A673 (cell line): ENCODE measurements at regions not wholly inside any gene's neighbourhood (a gene's known extent, or its start where the extent isn't known, plus 50 kb on each side); places are given as distances from the start of the nearest gene placed in this dataset.
"Not testable (repeated sequence)": the region's sequence is repeated elsewhere in the genome, so short reads cannot be mapped to it uniquely, and the experiment has no call there.

Experiments used
- BruUV-seq: library from RNA; stranded (reverse); fragments of 400-500 nt; replicated peaks from 2 replicates; lab custom pipeline; 2021; lab: Mats Ljungman, UMichigan
- CTCF ChIA-PET: fragments of 300-600 bp; sonication (Branson Sonifier 250); formaldehyde crosslinking; loops from one replicate; lab custom pipeline; 2022; ENCODE audit warnings: antibody characterized with exemption; lab: Charles Lee
- POLR2A ChIA-PET: fragments of 300-600 bp; sonication (Branson Sonifier 250); formaldehyde crosslinking; loops from one replicate; lab custom pipeline; 2022; ENCODE audit warnings: antibody characterized with exemption; ENCODE audit not compliant: low non-redundant PET; lab: Charles Lee
- DNase-seq: peaks from one replicate; pipeline ENCODE4 v3.0.0-alpha.2; 2015; ENCODE audit warnings: low spot score
- H3K27ac ChIP-seq: fragments of 200-600 bp; sonication (generic); 2 replicates; pipeline ENCODE4 v1.5.1; 2016; ENCODE audit warnings: mixed run types, low read depth, mild to moderate bottlenecking, mixed read lengths, antibody characterized with exemption, low read length; ENCODE audit not compliant: poor library complexity, severe bottlenecking
- H3K27me3 ChIP-seq: fragments of 200-600 bp; sonication (generic); replicated peaks from 2 replicates; pipeline ENCODE4 v1.6.1; 2017; ENCODE audit warnings: mixed run types, low read depth, mild to moderate bottlenecking, mixed read lengths, antibody characterized with exemption, low read length; ENCODE audit not compliant: insufficient read depth, poor library complexity
- H3K36me3 ChIP-seq: fragments of 200-600 bp; sonication (generic); 2 replicates; pipeline ENCODE4 v1.6.1; 2016; ENCODE audit warnings: mixed run types, mild to moderate bottlenecking, mixed read lengths, antibody characterized with exemption, low read length; ENCODE audit not compliant: insufficient read depth, poor library complexity, severe bottlenecking
- H3K4me1 ChIP-seq: fragments of 200-600 bp; sonication (generic); 2 replicates; pipeline ENCODE4 v1.6.1; 2017; ENCODE audit warnings: mixed run types, mild to moderate bottlenecking, mixed read lengths, antibody characterized with exemption, low read length; ENCODE audit not compliant: insufficient read depth, poor library complexity, severe bottlenecking
- H3K4me3 ChIP-seq: fragments of 200-600 bp; sonication (generic); 2 replicates; pipeline ENCODE4 v1.5.1; 2016; ENCODE audit warnings: low read depth, mixed run types, mild to moderate bottlenecking, mixed read lengths, low read length; ENCODE audit not compliant: poor library complexity, severe bottlenecking
- H3K9me3 ChIP-seq: fragments of 200-600 bp; sonication (generic); 2 replicates; pipeline ENCODE4 v1.6.1; 2016; ENCODE audit warnings: mixed run types, low read depth, mild to moderate bottlenecking, mixed read lengths, antibody characterized with exemption, low read length; ENCODE audit not compliant: poor library complexity, severe bottlenecking
- EZH2 ChIP-seq: fragments of 200-600 bp; sonication (generic); IDR thresholded peaks from 2 replicates; pipeline ENCODE4 v1.6.1; 2017; ENCODE audit warnings: borderline replicate concordance, low read depth, mild to moderate bottlenecking, mixed read lengths, antibody characterized with exemption, low read length; ENCODE audit not compliant: poor library complexity, severe bottlenecking
- intact Hi-C: fragments of 100-400 bp; cut with micrococcal nuclease; formaldehyde crosslinking; loops from one replicate; pipeline ENCODE4 v1.10.0; 2022; ENCODE audit not compliant: unreplicated experiment
- TF ChIP-seq, protein P1 (sequence below): fragments of 300-800, 200-600 bp; sonication (generic); conservative IDR thresholded peaks from 2 replicates; pipeline ENCODE4 v1.5.1; 2017; ENCODE audit warnings: low read depth, mild to moderate bottlenecking, antibody characterized with exemption, low read length, moderate library complexity, mixed read lengths

GRCh38 chr1:65082346-65083040, 65.5 kb upstream of the AK4 start:
- no peaks in the 10 kb centered on the region for H3K36me3 ChIP-seq
- BruUV-seq = no TSS peak
- intact Hi-C loops = no loop called here
- no peak for DNase-seq
- H3K27me3 ChIP-seq = no peaks in the 10 kb centered on the region
- TF ChIP-seq, protein P1, sequence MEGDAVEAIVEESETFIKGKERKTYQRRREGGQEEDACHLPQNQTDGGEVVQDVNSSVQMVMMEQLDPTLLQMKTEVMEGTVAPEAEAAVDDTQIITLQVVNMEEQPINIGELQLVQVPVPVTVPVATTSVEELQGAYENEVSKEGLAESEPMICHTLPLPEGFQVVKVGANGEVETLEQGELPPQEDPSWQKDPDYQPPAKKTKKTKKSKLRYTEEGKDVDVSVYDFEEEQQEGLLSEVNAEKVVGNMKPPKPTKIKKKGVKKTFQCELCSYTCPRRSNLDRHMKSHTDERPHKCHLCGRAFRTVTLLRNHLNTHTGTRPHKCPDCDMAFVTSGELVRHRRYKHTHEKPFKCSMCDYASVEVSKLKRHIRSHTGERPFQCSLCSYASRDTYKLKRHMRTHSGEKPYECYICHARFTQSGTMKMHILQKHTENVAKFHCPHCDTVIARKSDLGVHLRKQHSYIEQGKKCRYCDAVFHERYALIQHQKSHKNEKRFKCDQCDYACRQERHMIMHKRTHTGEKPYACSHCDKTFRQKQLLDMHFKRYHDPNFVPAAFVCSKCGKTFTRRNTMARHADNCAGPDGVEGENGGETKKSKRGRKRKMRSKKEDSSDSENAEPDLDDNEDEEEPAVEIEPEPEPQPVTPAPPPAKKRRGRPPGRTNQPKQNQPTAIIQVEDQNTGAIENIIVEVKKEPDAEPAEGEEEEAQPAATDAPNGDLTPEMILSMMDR = no peak
- no peak for TF ChIP-seq EZH2
- no peaks in the 10 kb centered on the region for H3K9me3 ChIP-seq
- ChIA-PET POLR2A (no interaction called here), CTCF (no interaction called here)
- H3K4me3 ChIP-seq = no peak overlapping the region
- H3K4me1 ChIP-seq = no peaks in the 10 kb centered on the region
- no peak overlapping the region for H3K27ac ChIP-seq

DNA sequence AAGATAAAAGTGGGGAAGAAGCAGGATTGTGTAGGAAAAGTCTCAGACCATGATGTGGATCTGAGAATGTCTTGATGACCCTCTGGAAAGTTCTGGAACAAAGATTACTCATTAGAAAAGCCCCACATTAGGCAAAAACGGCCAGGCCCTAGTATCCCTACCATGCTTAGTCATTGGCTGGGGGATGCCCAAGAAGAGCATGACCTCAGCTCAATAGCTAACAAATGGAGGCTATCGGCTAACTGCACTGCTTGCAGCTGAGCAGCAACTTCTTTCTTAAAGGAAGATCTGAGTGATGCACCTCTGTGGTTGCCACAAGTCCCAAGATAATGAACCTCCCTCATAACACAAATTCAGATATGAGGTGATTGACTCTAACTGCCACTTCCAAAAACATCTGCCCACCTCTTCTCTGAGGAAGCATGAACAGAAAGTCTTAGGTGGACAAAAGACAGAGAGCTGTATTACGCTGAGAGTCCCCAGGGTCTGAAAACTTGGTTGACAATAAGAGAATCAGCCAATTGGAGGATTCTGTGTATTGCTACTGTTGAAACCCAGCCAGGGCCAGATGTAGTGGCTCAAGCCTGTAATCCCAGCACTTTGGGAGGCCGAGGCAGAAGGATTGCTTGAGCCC, 64.6 kb upstream of the AK4 start:
- no peak for TF ChIP-seq EZH2
- TF ChIP-seq, protein P1 = no peak

GRCh38 chr1:65084066-65084465, 63.9 kb upstream of the AK4 start:
- no peaks in the 10 kb centered on the region for H3K4me1 ChIP-seq
- TF ChIP-seq EZH2 = no peak
- TF ChIP-seq, protein P1 = no peak
- no peak overlapping the region for H3K27ac ChIP-seq
- no peaks in the 10 kb centered on the region for H3K9me3 ChIP-seq
- CTCF ChIA-PET = no interaction called here
- H3K4me3 ChIP-seq = no peak overlapping the region
- no peak for DNase-seq
- H3K36me3 ChIP-seq = no peaks in the 10 kb centered on the region
- intact Hi-C loops = no loop called here
- POLR2A ChIA-PET = no interaction called here
- no TSS peak for BruUV-seq
- H3K27me3 ChIP-seq = no peaks in the 10 kb centered on the region

More for the DNA sequence above, 64.6 kb upstream of the AK4 start:
- ChIA-PET CTCF (no interaction called here), POLR2A (no interaction called here)
- Histone ChIP-seq H3K4me3 (no peak overlapping the region), H3K4me1 (no peaks in the 10 kb centered on the region), H3K27ac (no peak overlapping the region), H3K36me3 (no peaks in the 10 kb centered on the region), H3K27me3 (no peaks in the 10 kb centered on the region), H3K9me3 (no peaks in the 10 kb centered on the region)
- BruUV-seq = no TSS peak
- DNase-seq = no peak
- intact Hi-C loops = no loop called here

DNA sequence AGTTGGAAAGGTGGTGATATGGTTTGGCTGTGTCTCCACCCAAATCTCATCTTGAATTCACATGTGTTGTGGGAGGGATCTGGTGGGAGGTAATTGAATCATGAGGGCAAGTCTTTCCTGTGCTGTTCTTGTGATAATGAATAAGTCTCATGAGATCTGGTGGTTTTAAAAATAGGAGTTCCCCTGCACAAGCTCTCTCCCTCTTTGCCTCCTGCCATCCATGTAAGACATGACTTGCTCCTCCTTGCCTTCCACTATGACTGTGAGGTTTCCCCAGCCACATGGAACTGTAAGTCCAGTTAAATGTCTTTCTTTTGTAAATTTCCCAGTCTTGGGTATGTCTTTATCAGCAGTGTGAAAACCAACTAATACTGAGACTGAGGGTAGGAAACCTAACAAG, 60.5 kb upstream of the AK4 start:
- H3K9me3 ChIP-seq, H3K4me3 ChIP-seq, BruUV-seq, intact Hi-C loops, H3K4me1 ChIP-seq, POLR2A ChIA-PET, DNase-seq, H3K27me3 ChIP-seq, H3K27ac ChIP-seq, H3K36me3 ChIP-seq: not testable (repeated sequence)
- CTCF ChIA-PET = interaction anchor here (0.7 kb wide), 1 partner anchor 388 kb away, joined by 3 read pairs; no protein-coding TSS in a partner anchor
